ENCODE measurements at regions not wholly inside any gene's neighbourhood (a gene's known extent, or its start where the extent isn't known, plus 50 kb on each side); places are given as distances from the start of the nearest gene placed in this dataset.

DNA sequence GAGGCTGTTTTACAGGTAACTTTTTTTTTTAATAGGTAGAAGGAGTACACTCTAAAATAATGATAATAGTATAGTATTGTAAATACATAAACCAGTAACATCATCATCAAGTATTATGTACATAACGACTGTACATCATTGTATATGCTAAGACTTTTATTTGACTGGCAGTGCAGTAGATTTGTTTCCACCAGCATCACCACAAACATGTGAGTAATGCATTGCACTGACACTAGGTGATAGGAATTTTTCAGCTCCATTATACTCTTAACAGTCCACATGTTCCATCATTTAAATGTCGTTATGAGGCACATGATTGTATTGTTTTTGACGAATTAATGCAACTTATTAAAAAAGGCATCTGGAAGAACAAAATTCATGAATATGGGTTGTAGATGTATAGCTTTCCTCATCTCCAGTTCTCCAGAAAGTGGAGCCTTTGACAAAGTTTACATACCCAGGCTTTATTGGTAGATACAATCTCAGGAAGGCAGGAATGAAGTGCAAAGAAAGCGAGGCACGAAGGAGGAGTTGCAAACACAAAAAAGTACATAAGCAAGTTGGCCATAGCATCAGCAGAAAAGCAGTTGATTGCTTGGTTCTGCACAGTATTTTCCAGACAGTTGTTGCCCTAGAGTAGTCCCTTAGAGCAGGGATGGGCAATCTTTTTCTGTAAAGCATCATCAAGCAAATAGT is 336.9 kb upstream of the NR3C2 start:
- 82 to 92% (median 85%) methylated on average over 5 of the region's 5 CpGs for WGBS, 3 donors
- Histone ChIP-seq H3K36me3 (no peaks in the 10 kb centered on the region), H3K4me3 (no peak overlapping the region), H3K27me3 (no peaks in the 10 kb centered on the region), H3K4me1 (ENCODE audit: insufficient read depth) (no peaks in the 10 kb centered on the region), H3K27ac (no peak overlapping the region), H3K9me3 (no peaks in the 10 kb centered on the region)
- intact Hi-C loops (cut with DNase I) = no loop called here
- DNase-seq = no peak
- TF ChIP-seq POLR2A (IDR thresholded peaks at IDR 0.05) (no peak), EP300 (IDR thresholded peaks at IDR 0.05) (no peak)
- TF ChIP-seq, protein P1, sequence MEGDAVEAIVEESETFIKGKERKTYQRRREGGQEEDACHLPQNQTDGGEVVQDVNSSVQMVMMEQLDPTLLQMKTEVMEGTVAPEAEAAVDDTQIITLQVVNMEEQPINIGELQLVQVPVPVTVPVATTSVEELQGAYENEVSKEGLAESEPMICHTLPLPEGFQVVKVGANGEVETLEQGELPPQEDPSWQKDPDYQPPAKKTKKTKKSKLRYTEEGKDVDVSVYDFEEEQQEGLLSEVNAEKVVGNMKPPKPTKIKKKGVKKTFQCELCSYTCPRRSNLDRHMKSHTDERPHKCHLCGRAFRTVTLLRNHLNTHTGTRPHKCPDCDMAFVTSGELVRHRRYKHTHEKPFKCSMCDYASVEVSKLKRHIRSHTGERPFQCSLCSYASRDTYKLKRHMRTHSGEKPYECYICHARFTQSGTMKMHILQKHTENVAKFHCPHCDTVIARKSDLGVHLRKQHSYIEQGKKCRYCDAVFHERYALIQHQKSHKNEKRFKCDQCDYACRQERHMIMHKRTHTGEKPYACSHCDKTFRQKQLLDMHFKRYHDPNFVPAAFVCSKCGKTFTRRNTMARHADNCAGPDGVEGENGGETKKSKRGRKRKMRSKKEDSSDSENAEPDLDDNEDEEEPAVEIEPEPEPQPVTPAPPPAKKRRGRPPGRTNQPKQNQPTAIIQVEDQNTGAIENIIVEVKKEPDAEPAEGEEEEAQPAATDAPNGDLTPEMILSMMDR (IDR thresholded peaks at IDR 0.05) = no peak

DNA sequence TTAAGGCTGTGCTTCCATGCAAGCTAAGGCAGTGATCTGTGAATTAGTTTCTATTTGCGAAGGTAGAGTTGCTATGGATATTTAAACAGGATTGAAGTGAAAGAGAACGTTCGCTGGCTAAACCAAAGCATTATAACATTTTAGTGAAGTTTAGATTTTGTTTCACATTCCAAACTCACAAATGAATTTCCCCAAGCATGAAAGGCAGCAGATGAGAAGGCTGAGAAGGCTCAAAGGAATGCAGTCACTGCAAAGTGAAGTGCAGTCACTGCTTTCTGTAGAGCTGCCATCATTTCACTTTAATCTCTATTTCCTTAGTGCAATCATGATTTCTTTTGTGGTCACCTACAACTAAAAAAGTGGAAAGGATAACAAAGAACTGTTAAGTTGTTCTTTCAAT is 334.7 kb upstream of the NR3C2 start:
- intact Hi-C loops (cut with DNase I) = no loop called here
- Histone ChIP-seq H3K27me3 (no peaks in the 10 kb centered on the region), H3K9me3 (no peaks in the 10 kb centered on the region), H3K4me1 (ENCODE audit: insufficient read depth) (no peaks in the 10 kb centered on the region), H3K36me3 (no peaks in the 10 kb centered on the region), H3K27ac (no peak overlapping the region), H3K4me3 (no peak overlapping the region)
- WGBS, 3 donors = 22 to 58% (median 25%) methylated on average over 3 of the region's 3 CpGs
- no peak for DNase-seq
- TF ChIP-seq, protein P1 (IDR thresholded peaks at IDR 0.05) = no peak
- TF ChIP-seq EP300 (IDR thresholded peaks at IDR 0.05) (no peak), POLR2A (IDR thresholded peaks at IDR 0.05) (no peak)

DNA sequence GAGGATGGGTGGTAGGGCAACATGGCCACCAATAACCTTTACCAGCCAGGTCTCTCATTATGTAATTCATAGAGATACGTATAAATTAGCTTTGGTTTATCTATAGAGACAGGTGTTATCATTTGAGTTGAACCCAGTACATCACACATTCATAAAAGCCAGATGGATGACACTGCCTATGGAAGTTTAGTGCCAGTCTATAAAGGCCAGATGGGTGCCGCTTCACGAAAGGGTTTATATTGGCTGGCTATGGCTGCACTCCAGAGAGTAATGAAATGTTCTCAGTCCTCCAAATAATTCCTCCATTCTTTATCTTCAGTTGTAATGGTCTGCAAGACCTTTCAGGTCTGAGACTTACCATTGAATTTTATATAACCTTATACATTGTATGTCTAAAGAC is 331.9 kb upstream of the NR3C2 start:
- no peak overlapping the region for H3K27ac ChIP-seq
- no peaks in the 10 kb centered on the region for H3K4me1 ChIP-seq (ENCODE audit: insufficient read depth)
- DNase-seq = no peak
- no peaks in the 10 kb centered on the region for H3K36me3 ChIP-seq
- no peaks in the 10 kb centered on the region for H3K27me3 ChIP-seq
- WGBS, 3 donors = 84 to 87% (median 86%) methylated on average over 3 of the region's 3 CpGs
- intact Hi-C loops (cut with DNase I) = no loop called here
- H3K9me3 ChIP-seq = no peaks in the 10 kb centered on the region
- TF ChIP-seq POLR2A (IDR thresholded peaks at IDR 0.05) = no peak
- TF ChIP-seq EP300 (IDR thresholded peaks at IDR 0.05) = no peak
- TF ChIP-seq, protein P1 (IDR thresholded peaks at IDR 0.05) = no peak
- H3K4me3 ChIP-seq = no peak overlapping the region

DNA sequence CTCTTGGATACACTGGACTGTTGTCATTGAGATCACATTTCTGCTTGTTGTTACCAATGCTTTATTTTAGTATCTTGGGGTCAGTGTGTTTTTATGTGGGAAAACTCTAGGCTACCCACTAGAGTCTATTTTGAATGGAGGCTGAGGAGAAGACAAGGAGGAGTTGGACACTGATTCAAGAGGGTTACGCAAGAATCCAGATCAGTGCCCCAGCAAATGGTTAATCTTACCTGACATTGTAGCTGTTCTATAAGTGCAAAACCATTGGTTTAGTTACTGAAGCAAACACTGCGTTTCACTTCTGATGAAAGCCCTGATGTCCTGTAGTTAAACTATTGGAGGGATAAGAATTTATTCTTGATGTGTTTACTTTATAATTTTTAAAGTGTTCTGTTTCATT is 331.1 kb upstream of the NR3C2 start:
- Histone ChIP-seq H3K9me3 (no peaks in the 10 kb centered on the region), H3K27ac (no peak overlapping the region), H3K4me3 (no peak overlapping the region), H3K27me3 (no peaks in the 10 kb centered on the region), H3K4me1 (ENCODE audit: insufficient read depth) (no peaks in the 10 kb centered on the region), H3K36me3 (no peaks in the 10 kb centered on the region)
- TF ChIP-seq POLR2A (IDR thresholded peaks at IDR 0.05) (no peak), EP300 (IDR thresholded peaks at IDR 0.05) (no peak)
- TF ChIP-seq, protein P1 (IDR thresholded peaks at IDR 0.05) = no peak
- intact Hi-C loops (cut with DNase I) = no loop called here
- WGBS, 3 donors = 85 to 92% (median 88%) methylated on average over 2 of the region's 2 CpGs
- DNase-seq = no peak
